K562 (cell line): ENCODE measurements at regions not wholly inside any gene's neighbourhood (a gene's known extent, or its start where the extent isn't known, plus 50 kb on each side); places are given as distances from the start of the nearest gene placed in this dataset.
A peak's percentile ranks its signal among the peaks of the same experiment; 100 is the strongest.

Experiments
- ASH1L ChIP-seq: fragments of 450-650 bp; IDR thresholded peaks from 2 replicates; pipeline ENCODE4 v1.6.1; 2018; ENCODE audit warnings: borderline replicate concordance, mild to moderate bottlenecking, low read depth; ENCODE audit not compliant: partially characterized antibody
- BCOR ChIP-seq: fragments of 450-650 bp; IDR thresholded peaks from 2 replicates; pipeline ENCODE4 v1.6.1; 2016
- CBX1 ChIP-seq: sonication (generic); IDR thresholded peaks from 2 replicates; pipeline ENCODE4 v1.6.1; 2016; ENCODE audit warnings: antibody characterized with exemption, low read depth, mild to moderate bottlenecking
- ESRRA ChIP-seq: fragments of 450-650 bp; IDR thresholded peaks from 2 replicates; pipeline ENCODE4 v1.6.1; 2014; ENCODE audit warnings: low read depth, mild to moderate bottlenecking, moderate library complexity, borderline replicate concordance
- GATAD2A ChIP-seq: fragments of 450-650 bp; IDR thresholded peaks from 2 replicates; pipeline ENCODE4 v1.6.1; 2017
- GATAD2B ChIP-seq: fragments of 450-650 bp; IDR thresholded peaks from 2 replicates; pipeline ENCODE4 v1.6.1; 2017; ENCODE audit warnings: mild to moderate bottlenecking, borderline replicate concordance
- HCFC1 ChIP-seq: IDR thresholded peaks from 2 replicates; pipeline ENCODE4 v1.6.1; 2012; ENCODE audit warnings: low read depth, low read length, improper control_type of control experiment
- HNRNPL ChIP-seq: fragments of 200-400 bp; formaldehyde crosslinking; IDR thresholded peaks from 2 replicates; pipeline ENCODE4 v1.6.1; 2017; ENCODE audit warnings: low read depth, mild to moderate bottlenecking, low read length
- KLF1 ChIP-seq: fragments of 450-650 bp; IDR thresholded peaks from 2 replicates; pipeline ENCODE4 v1.6.1; 2016; ENCODE audit warnings: missing genetic modification characterization, missing compliant biosample characterization
- NFATC3 ChIP-seq: fragments of 450-650 bp; IDR thresholded peaks from 2 replicates; pipeline ENCODE4 v1.6.1; 2017; ENCODE audit warnings: mild to moderate bottlenecking
- NFIC ChIP-seq: fragments of 450-650 bp; IDR thresholded peaks from 2 replicates; pipeline ENCODE4 v1.6.1; 2017; ENCODE audit warnings: mild to moderate bottlenecking, inconsistent platforms
- RBM25 ChIP-seq: fragments of 200-400 bp; formaldehyde crosslinking; IDR thresholded peaks from 2 replicates; pipeline ENCODE4 v1.6.1; 2018; ENCODE audit warnings: low read length, low read depth, moderate library complexity; ENCODE audit not compliant: severe bottlenecking
- SP1 ChIP-seq: sonication (generic); formaldehyde crosslinking; IDR thresholded peaks from 2 replicates; pipeline ENCODE4 v1.8.1; 2022; ENCODE audit warnings: mild to moderate bottlenecking, missing genetic modification reagents
- XRCC3 ChIP-seq: fragments of 450-650 bp; IDR thresholded peaks from 2 replicates; pipeline ENCODE4 v1.6.1; 2017; ENCODE audit warnings: mild to moderate bottlenecking, moderate library complexity
- ZFP36 ChIP-seq: fragments of 150-350 bp; IDR thresholded peaks from 2 replicates; pipeline ENCODE4 v1.6.1; 2018; ENCODE audit warnings: low read length, low read depth; ENCODE audit not compliant: partially characterized antibody
- ZMIZ1 ChIP-seq, 2 experiments: fragments of 150-350 bp in 1 of 2; IDR thresholded peaks; 2 replicates each; pipeline ENCODE4 v1.6.1; 2012 to 2016; ENCODE audit warnings: low read depth in 2 of 2, low read length in 2 of 2, mild to moderate bottlenecking in 1 of 2, moderate library complexity in 1 of 2
- ZNF830 ChIP-seq: fragments of 250-450 bp; sonication (Bioruptor Pico); IDR thresholded peaks from 2 replicates; pipeline ENCODE4 v1.5.0; 2021; ENCODE audit warnings: mild to moderate bottlenecking

DNA sequence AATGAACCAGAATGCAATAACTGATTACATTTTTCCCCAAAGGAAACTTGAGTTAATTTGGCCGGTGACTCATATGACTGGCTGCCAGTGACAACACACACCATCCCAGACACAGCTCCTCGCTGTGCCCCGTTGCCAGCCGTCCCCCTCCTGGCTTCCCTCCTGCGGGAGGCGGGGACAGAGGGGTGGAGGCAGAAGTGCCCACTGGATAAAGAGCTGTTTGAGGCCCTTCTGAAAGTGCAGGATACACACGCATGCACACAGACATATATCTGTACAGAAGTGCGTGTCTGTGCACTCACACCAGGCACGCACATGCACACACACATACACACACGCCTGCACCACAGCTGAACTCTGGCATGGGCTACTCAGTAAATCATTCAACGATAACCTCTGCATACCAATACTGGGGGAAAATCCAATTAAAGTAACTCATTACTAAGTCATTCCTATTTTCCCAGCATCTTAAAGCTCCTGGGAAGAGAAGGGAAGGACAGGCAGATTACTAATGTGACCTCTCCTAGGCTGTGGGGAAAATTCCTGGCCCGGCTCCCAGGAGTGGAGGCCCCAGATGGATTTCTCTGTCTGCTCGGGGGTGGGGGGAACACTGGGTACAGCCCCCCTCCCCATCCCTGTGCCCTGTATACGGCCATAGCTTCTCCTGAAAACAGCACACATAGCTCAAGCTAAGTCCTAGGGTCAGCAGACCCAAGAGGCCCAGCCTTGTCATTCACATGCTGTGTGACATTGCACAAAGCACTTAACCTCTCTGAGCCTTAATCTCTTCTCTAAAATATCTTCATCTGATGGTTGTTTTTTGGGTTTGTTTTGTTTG lies 52.3 kb upstream of the MYL10 start (continued):
- TF ChIP-seq ZFP36 (peak; percentile 91), GATAD2B (no peak), ZNF830 (CRISPR knock-in tag) (no peak), CBX1 (peak; percentile 28; the same call in 1 of the 2 replicates), NFATC3 (no peak), XRCC3 (no peak), ASH1L (no peak), HCFC1 (no peak), ZMIZ1 (IDR thresholded peaks at IDR 0.05; ENCODE audit: low read depth in 2 of 2, low read length in 2 of 2) (no peak), HNRNPL (no peak), RBM25 (peak; percentile 98), NFIC (0 out of 2 replicates have a peak, but pooled peaks have one; percentile 17), ESRRA (0 out of 2 replicates have a peak, but pooled peaks have one; percentile 31), SP1 (no peak), KLF1 (tag) (no peak), BCOR (peak; percentile 97), GATAD2A (no peak)
